ENCODE measurements at regions not wholly inside any gene's neighbourhood (a gene's known extent, or its start where the extent isn't known, plus 50 kb on each side); places are given as distances from the start of the nearest gene placed in this dataset.
"Not testable (repeated sequence)": the region's sequence is repeated elsewhere in the genome, so short reads cannot be mapped to it uniquely, and the experiment has no call there.

GRCh38 chr5:87784879-87785495, 372.3 kb upstream of the CCNH start:
- no peak for DNase-seq (ENCODE audit: low spot score)

- DNase-seq (ENCODE audit: low spot score) = no peak
Measured at GRCh38 chr5:87784311-87784710, 371.6 kb upstream of the CCNH start.

GRCh38 chr5:87782916-87783315, 370.2 kb upstream of the CCNH start:
- DNase-seq (ENCODE audit: low spot score) = no peak

GRCh38 chr5:87781976-87782375, 369.2 kb upstream of the CCNH start:
- no peak for DNase-seq (ENCODE audit: low spot score)

GRCh38 chr5:87780831-87781760, 368.4 kb upstream of the CCNH start:
- DNase-seq (ENCODE audit: low spot score) = peak; percentile 64

GRCh38 chr5:87778876-87779275, 366.1 kb upstream of the CCNH start:
- no peak for DNase-seq (ENCODE audit: low spot score)

- DNase-seq (ENCODE audit: low spot score) = no peak
Measured at GRCh38 chr5:87777877-87778276, 365.1 kb upstream of the CCNH start.

GRCh38 chr5:87776785-87777184, 364.1 kb upstream of the CCNH start:
- no peak for DNase-seq (ENCODE audit: low spot score)

GRCh38 chr5:87776302-87776701, 363.6 kb upstream of the CCNH start:
- not testable (repeated sequence) for DNase-seq (ENCODE audit: low spot score)

GRCh38 chr5:87775228-87775627, 362.5 kb upstream of the CCNH start:
- no peak for DNase-seq (ENCODE audit: low spot score)

- no peak for DNase-seq (ENCODE audit: low spot score)
Measured at GRCh38 chr5:87774804-87775203, 362.1 kb upstream of the CCNH start.

GRCh38 chr5:87770601-87771121, 357.9 kb upstream of the CCNH start:
- DNase-seq (ENCODE audit: low spot score) = peak; percentile 31

GRCh38 chr5:87770016-87770570, 357.4 kb upstream of the CCNH start:
- no peak for DNase-seq (ENCODE audit: low spot score)

GRCh38 chr5:87769157-87769556, 356.4 kb upstream of the CCNH start:
- DNase-seq (ENCODE audit: low spot score) = no peak

- no peak for DNase-seq (ENCODE audit: low spot score)
Measured at GRCh38 chr5:87768190-87768589, 355.5 kb upstream of the CCNH start.

GRCh38 chr5:87765009-87765408, 352.3 kb upstream of the CCNH start:
- no peak for DNase-seq (ENCODE audit: low spot score)

GRCh38 chr5:87762631-87763030, 349.9 kb upstream of the CCNH start:
- no peak for DNase-seq (ENCODE audit: low spot score)

- no peak for DNase-seq (ENCODE audit: low spot score)
Measured at GRCh38 chr5:87756951-87757350, 344.2 kb upstream of the CCNH start.

- DNase-seq (ENCODE audit: low spot score) = peak; percentile 39
Measured at GRCh38 chr5:87755360-87755759, 342.6 kb upstream of the CCNH start.

GRCh38 chr5:87754009-87754757, 341.5 kb upstream of the CCNH start:
- no peak for DNase-seq (ENCODE audit: low spot score)

- DNase-seq (ENCODE audit: low spot score) = no peak
Measured at GRCh38 chr5:87752362-87752761, 339.6 kb upstream of the CCNH start.

GRCh38 chr5:87751824-87752223, 339.1 kb upstream of the CCNH start:
- no peak for DNase-seq (ENCODE audit: low spot score)

All from iPS-NIHi11 (cell line).